ENCODE measurements at regions not wholly inside any gene's neighbourhood (a gene's known extent, or its start where the extent isn't known, plus 50 kb on each side); places are given as distances from the start of the nearest gene placed in this dataset.

DNA sequence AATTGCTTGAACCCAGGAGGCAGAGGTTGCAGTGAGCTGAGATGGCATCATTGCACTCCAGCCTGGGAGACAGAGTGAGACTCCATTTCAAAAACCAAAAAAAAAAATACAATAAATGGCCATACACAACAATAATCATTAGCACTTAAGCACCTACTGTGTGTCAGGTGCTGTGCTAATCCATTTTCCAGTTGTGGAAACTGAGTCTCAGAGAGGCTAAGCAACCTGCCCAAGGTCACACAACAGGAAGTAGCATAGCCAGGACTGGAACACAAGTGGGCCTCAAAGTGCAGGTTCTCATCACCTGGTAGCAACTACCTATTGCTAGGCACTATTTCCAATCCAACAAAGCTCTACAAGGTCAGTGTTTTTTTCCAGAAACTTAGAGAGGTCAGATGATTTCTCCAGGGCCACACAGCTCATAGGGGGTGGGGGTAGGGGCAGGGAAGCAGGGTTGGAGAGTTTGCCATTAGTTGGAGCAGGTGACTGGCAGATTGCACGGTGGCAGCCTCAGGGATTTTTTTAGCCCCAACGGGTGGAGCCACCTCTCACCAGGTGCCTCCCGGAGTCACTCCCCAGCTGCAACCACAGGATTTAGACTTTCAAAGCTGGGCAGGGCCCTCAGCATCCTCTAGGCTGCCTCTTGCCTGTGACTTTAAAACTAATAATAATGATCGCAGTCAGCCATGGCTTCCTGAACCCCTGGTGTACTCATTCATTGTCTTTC lies 52.5 kb upstream of the ID3 start:
- Mint-ChIP-seq H3K4me1 (peaks cover 57% of the 10 kb centered on the region), H3K4me3 (no peak overlapping the region), H3K9me3 (no peaks in the 10 kb centered on the region), H3K27me3 (no peaks in the 10 kb centered on the region), H3K36me3 (ENCODE audit: insufficient read depth) (peaks cover under 1% of the 10 kb centered on the region), H3K27ac (ENCODE audit: low read depth) (no peak overlapping the region)
- no peak for DNase-seq (ENCODE audit: low spot score in 2 of 2)
- ATAC-seq (replicated peaks; ENCODE audit: extremely low read depth, poor library complexity, severe bottlenecking): peak; percentile 45

DNA sequence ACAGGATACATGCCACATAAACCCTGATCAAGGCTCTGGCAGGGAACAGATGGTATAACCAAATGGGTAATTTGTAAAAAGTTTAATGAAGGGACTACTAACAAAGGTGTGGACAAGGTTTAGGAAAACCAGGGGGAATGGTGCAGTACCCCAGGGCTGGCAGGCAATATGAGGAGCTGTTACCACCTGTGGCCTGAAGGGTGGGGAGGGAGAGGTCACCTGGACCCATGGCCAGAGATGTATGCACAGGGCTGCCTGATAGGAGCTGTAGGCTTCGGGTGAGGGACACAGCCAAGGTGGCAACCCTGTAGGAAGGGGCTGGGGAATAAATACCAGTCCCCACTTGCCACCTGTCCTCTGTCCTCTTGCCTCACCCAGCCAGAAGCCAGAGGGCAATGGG lies 51.4 kb upstream of the ID3 start:
- Mint-ChIP-seq H3K27me3 (no peaks in the 10 kb centered on the region), H3K4me3 (no peak overlapping the region), H3K36me3 (ENCODE audit: insufficient read depth) (peaks cover 3% of the 10 kb centered on the region), H3K27ac (ENCODE audit: low read depth) (no peak overlapping the region), H3K4me1 (peaks cover 47% of the 10 kb centered on the region), H3K9me3 (no peaks in the 10 kb centered on the region)
- DNase-seq (ENCODE audit: low spot score in 2 of 2) (no peak), ATAC-seq (replicated peaks; ENCODE audit: extremely low read depth, poor library complexity, severe bottlenecking) (no peak)

DNA sequence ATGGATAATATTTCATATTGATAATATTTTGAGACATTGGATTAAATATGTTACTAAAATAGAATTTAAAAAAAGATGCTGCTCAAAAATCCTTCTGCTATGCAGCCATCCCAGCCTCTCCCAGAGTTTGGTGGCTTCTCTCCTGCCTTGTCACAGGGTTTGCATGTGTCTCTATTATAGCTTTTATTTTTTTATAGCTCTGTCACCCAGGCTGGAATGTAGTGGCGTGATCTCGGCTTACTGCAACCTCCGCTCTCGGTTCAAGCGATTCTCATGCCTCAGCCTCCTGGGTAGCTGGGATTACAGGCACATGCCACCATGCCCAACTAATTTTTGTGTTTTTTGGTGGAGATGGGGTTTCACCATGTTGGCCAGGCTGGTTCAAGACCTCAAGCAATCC lies 50.7 kb upstream of the ID3 start:
- Mint-ChIP-seq H3K27me3 (no peaks in the 10 kb centered on the region), H3K9me3 (no peaks in the 10 kb centered on the region), H3K36me3 (ENCODE audit: insufficient read depth) (peaks cover 3% of the 10 kb centered on the region), H3K27ac (ENCODE audit: low read depth) (no peak overlapping the region), H3K4me3 (no peak overlapping the region), H3K4me1 (peaks cover 44% of the 10 kb centered on the region)
- no peak for DNase-seq (ENCODE audit: low spot score in 2 of 2)
- no peak for ATAC-seq (replicated peaks; ENCODE audit: extremely low read depth, poor library complexity, severe bottlenecking)

Measured in central memory CD8-positive, alpha-beta T cell (primary cell).